ENCODE measurements at regions not wholly inside any gene's neighbourhood (a gene's known extent, or its start where the extent isn't known, plus 50 kb on each side); places are given as distances from the start of the nearest gene placed in this dataset.
"Not testable (repeated sequence)": the region's sequence is repeated elsewhere in the genome, so short reads cannot be mapped to it uniquely, and the experiment has no call there.

- Histone ChIP-seq H2AFZ (ENCODE audit: low read depth) (no peak overlapping the region), H3K79me2 (ENCODE audit: insufficient read depth, low read depth) (no peaks in the 10 kb centered on the region), H4K20me1 (ENCODE audit: insufficient read depth) (no peaks in the 10 kb centered on the region), H3K36me3 (ENCODE audit: insufficient read depth) (no peaks in the 10 kb centered on the region), H3K9ac (no peak overlapping the region), H3K4me3 (IDR thresholded peaks at IDR 0.05; ENCODE audit: insufficient read depth, low read depth, low read length) (no peak overlapping the region), H3K4me1 (ENCODE audit: low read depth, poor library complexity, severe bottlenecking) (no peaks in the 10 kb centered on the region), H3K27ac (no peak overlapping the region), H3K4me2 (no peak overlapping the region), H3K27me3 (ENCODE audit: insufficient read depth, low read depth) (no peaks in the 10 kb centered on the region)
- no peak for TF ChIP-seq CTCF (conservative IDR thresholded peaks at IDR 0.05; ENCODE audit: low read depth, low read length)
Measured at GRCh38 chr3:153552887-153553604, 391.0 kb downstream of the RAP2B start.

DNA sequence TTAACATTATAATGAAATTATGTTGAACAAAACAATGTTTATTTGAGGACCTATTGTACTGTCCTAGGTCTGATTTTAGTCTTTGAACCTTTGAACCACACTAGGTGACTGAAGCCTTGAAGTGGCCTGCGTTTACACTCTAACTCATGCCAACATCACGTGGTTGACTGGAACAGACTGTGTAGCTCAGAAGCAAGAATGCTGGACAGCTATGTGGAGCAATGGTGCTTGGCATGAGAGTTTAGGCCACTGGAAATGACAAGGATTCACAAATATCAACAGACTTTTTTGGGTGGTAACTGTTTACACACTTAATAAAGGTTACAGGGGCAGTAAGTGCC, 391.5 kb downstream of the RAP2B start:
- Histone ChIP-seq H2AFZ (ENCODE audit: low read depth) (no peak overlapping the region), H3K36me3 (ENCODE audit: insufficient read depth) (no peaks in the 10 kb centered on the region), H3K4me2 (no peak overlapping the region), H3K27me3 (ENCODE audit: insufficient read depth, low read depth) (no peaks in the 10 kb centered on the region), H3K4me1 (ENCODE audit: low read depth, poor library complexity, severe bottlenecking) (no peaks in the 10 kb centered on the region), H3K9ac (no peak overlapping the region), H3K4me3 (IDR thresholded peaks at IDR 0.05; ENCODE audit: insufficient read depth, low read depth, low read length) (no peak overlapping the region), H3K79me2 (ENCODE audit: insufficient read depth, low read depth) (no peaks in the 10 kb centered on the region), H4K20me1 (ENCODE audit: insufficient read depth) (no peaks in the 10 kb centered on the region), H3K27ac (no peak overlapping the region)
- TF ChIP-seq CTCF (conservative IDR thresholded peaks at IDR 0.05; ENCODE audit: low read depth, low read length): no peak

- Histone ChIP-seq H3K9ac (no peak overlapping the region), H4K20me1 (ENCODE audit: insufficient read depth) (no peaks in the 10 kb centered on the region), H3K4me2 (no peak overlapping the region), H3K4me3 (IDR thresholded peaks at IDR 0.05; ENCODE audit: insufficient read depth, low read depth, low read length) (no peak overlapping the region), H3K27ac (no peak overlapping the region), H3K4me1 (ENCODE audit: low read depth, poor library complexity, severe bottlenecking) (no peaks in the 10 kb centered on the region), H2AFZ (ENCODE audit: low read depth) (no peak overlapping the region), H3K79me2 (ENCODE audit: insufficient read depth, low read depth) (no peaks in the 10 kb centered on the region), H3K27me3 (ENCODE audit: insufficient read depth, low read depth) (no peaks in the 10 kb centered on the region), H3K36me3 (ENCODE audit: insufficient read depth) (no peaks in the 10 kb centered on the region)
- no peak for TF ChIP-seq CTCF (conservative IDR thresholded peaks at IDR 0.05; ENCODE audit: low read depth, low read length)
Measured at GRCh38 chr3:153555919-153556318, 393.9 kb downstream of the RAP2B start.

DNA sequence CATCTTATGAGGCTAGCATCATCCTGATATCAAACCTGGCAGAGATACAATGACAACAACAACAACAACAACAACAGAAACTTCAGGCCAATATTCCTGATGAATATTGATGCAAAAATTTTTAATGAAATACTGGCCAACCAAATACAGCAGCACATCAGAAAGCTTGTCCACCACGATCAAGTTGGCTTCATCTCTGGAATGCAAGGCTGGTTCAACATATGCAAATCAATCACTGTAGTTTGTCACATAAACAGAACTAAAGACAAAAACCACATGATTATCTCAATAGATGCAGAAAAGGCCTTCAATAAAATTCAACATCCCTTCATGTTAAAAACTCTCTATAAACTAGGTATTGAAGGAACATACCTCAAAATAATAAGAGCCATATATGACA, 397.3 kb downstream of the RAP2B start:
- not testable (repeated sequence) for H3K79me2 ChIP-seq (ENCODE audit: insufficient read depth, low read depth); H4K20me1 ChIP-seq (ENCODE audit: insufficient read depth); H3K27ac ChIP-seq; H3K4me3 ChIP-seq (IDR thresholded peaks at IDR 0.05; ENCODE audit: insufficient read depth, low read depth, low read length); H3K4me1 ChIP-seq (ENCODE audit: low read depth, poor library complexity, severe bottlenecking); H3K4me2 ChIP-seq; H3K36me3 ChIP-seq (ENCODE audit: insufficient read depth); H3K27me3 ChIP-seq (ENCODE audit: insufficient read depth, low read depth); H3K9ac ChIP-seq; H2AFZ ChIP-seq (ENCODE audit: low read depth)

- Histone ChIP-seq H3K79me2 (ENCODE audit: insufficient read depth, low read depth) (no peaks in the 10 kb centered on the region), H3K27ac (no peak overlapping the region), H3K9ac (no peak overlapping the region), H3K4me3 (IDR thresholded peaks at IDR 0.05; ENCODE audit: insufficient read depth, low read depth, low read length) (no peak overlapping the region), H3K36me3 (ENCODE audit: insufficient read depth) (no peaks in the 10 kb centered on the region), H2AFZ (ENCODE audit: low read depth) (no peak overlapping the region), H4K20me1 (ENCODE audit: insufficient read depth) (no peaks in the 10 kb centered on the region), H3K4me2 (no peak overlapping the region), H3K27me3 (ENCODE audit: insufficient read depth, low read depth) (no peaks in the 10 kb centered on the region), H3K4me1 (ENCODE audit: low read depth, poor library complexity, severe bottlenecking) (no peaks in the 10 kb centered on the region)
- TF ChIP-seq CTCF (conservative IDR thresholded peaks at IDR 0.05; ENCODE audit: low read depth, low read length): no peak
Measured at GRCh38 chr3:153567011-153567410, 405.0 kb downstream of the RAP2B start.
